ENCODE measurements at regions not wholly inside any gene's neighbourhood (a gene's known extent, or its start where the extent isn't known, plus 50 kb on each side); places are given as distances from the start of the nearest gene placed in this dataset.

DNA sequence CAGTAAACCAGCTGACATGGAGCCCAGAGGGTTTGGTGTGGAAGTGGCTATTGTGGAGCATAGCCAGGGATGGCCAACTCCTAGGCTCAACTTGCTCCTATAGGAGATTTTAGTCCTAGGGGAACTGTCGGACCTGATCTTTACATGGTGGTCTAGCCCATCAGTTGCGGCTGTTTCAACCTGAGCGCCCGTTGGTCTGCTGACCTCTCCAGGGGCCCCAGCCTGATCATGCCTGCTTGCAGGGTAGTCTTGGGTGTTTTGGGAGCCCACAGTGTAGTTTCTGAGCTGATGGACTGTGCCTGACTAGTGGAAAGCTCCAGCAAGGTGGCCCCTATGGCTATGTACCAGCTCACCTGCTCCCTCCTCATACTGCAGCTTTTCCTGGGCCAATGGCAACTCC, 597.0 kb downstream of the IQCM start:
- TF ChIP-seq EZH2 (IDR thresholded peaks at IDR 0.05; ENCODE audit: borderline replicate concordance, insufficient read depth, low read depth, low read length, poor library complexity, severe bottlenecking) (no peak), CTCF (IDR thresholded peaks at IDR 0.05) (no peak)

Measured in B cell (primary cell).